Hepatocyte (in vitro differentiated cells): ENCODE measurements at regions not wholly inside any gene's neighbourhood (a gene's known extent, or its start where the extent isn't known, plus 50 kb on each side); places are given as distances from the start of the nearest gene placed in this dataset.
"Not testable (repeated sequence)": the region's sequence is repeated elsewhere in the genome, so short reads cannot be mapped to it uniquely, and the experiment has no call there.

Experiments
- EZH2 ChIP-seq: fragments of 200-600 bp; sonication (generic); IDR thresholded peaks from 2 replicates; pipeline ENCODE4 v1.6.1; 2016; ENCODE audit warnings: antibody characterized with exemption, mild to moderate bottlenecking, borderline replicate concordance
- EZH2phosphoT487 ChIP-seq: fragments of 200-600 bp; sonication (generic); IDR thresholded peaks from one replicate; pipeline ENCODE4 v1.6.1; 2018; ENCODE audit warnings: antibody characterized with exemption, mild to moderate bottlenecking, low read depth, moderate library complexity; ENCODE audit not compliant: unreplicated experiment, severe bottlenecking
- TF ChIP-seq, protein P1 (sequence below): fragments of 200-600 bp; sonication (generic); IDR thresholded peaks from 2 replicates; pipeline ENCODE4 v1.5.1; 2016; ENCODE audit warnings: antibody characterized with exemption, mild to moderate bottlenecking; ENCODE audit not compliant: poor library complexity

DNA sequence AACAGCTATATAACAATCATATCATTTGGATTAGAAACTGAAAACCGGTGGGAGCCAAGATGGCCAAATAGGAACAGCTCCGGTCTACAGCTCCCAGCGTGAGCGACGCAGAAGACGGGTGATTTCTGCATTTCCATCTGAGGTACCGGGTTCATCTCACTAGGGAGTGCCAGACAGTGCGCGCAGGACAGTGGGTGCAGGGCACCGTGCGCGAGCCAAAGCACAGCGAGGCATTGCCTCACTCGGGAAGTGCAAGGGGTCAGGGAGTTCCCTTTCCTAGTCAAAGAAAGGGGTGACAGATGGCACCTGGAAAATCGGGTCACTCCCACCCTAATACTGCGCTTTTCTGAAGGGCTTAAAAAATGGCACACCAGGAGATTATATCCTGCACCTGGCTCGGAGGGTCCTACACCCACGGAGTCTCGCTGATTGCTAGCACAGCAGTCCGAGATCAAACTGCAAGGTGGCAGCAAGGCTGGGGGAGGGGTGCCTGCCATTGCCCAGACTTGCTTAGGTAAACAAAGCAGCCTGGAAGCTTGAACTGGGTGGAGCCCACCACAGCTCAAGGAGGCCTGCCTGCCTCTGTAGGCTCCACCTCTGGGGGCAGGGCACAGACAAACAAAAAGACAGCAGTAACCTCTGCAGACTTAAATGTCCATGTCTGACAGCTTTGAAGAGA lies 1041.5 kb downstream of the SLC6A15 start:
- not testable (repeated sequence) for TF ChIP-seq EZH2phosphoT487, EZH2
- TF ChIP-seq, protein P1, sequence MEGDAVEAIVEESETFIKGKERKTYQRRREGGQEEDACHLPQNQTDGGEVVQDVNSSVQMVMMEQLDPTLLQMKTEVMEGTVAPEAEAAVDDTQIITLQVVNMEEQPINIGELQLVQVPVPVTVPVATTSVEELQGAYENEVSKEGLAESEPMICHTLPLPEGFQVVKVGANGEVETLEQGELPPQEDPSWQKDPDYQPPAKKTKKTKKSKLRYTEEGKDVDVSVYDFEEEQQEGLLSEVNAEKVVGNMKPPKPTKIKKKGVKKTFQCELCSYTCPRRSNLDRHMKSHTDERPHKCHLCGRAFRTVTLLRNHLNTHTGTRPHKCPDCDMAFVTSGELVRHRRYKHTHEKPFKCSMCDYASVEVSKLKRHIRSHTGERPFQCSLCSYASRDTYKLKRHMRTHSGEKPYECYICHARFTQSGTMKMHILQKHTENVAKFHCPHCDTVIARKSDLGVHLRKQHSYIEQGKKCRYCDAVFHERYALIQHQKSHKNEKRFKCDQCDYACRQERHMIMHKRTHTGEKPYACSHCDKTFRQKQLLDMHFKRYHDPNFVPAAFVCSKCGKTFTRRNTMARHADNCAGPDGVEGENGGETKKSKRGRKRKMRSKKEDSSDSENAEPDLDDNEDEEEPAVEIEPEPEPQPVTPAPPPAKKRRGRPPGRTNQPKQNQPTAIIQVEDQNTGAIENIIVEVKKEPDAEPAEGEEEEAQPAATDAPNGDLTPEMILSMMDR: not testable (repeated sequence)
